NCI-H2227 (cell line): ENCODE measurements at regions not wholly inside any gene's neighbourhood (a gene's known extent, or its start where the extent isn't known, plus 50 kb on each side); places are given as distances from the start of the nearest gene placed in this dataset.

Experiments used
- DNase-seq: peaks from one replicate; lab custom pipeline; 2025; ENCODE audit not compliant: unreplicated experiment; lab: John Stamatoyannopoulos, UW

DNA sequence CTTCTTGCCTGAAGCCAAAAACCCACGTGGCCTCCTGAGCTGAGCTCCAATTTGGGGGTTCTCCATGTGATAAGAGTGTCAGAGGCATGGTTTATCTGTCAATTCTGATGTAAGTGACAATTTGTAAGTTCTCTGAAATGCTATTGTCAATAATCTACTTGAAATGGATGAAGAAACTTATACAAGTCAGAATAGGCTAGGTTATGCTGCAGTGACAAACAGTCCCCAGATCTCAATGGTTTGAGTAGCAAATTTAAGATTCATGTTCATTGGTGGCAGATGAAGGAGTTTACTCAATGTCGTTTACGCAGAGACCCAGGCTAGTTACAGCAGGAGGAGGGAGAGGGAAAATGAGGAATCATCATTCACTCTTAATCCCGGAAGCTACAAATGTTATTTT is 352.4 kb downstream of the KIF16B start:
- no peak for DNase-seq

DNA sequence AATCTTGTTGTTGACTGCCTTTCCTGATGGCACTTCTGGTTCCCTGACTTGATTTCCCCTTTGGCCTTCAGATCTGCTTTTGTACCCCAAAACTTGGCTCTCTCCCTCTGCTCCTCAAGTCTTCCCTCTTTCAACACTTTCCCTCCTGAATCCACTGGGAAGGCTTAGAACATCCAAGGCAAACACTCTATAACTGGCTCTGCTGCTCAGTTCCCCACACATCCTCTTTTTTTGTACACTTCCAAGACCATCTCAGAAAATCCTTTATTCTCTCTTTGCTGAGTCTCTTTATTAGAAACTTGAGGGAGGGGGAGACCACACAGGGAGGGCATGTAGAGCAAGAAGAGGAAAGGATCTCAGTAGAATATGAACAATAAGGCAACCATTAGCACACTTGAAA is 354.1 kb downstream of the KIF16B start:
- DNase-seq = no peak

DNA sequence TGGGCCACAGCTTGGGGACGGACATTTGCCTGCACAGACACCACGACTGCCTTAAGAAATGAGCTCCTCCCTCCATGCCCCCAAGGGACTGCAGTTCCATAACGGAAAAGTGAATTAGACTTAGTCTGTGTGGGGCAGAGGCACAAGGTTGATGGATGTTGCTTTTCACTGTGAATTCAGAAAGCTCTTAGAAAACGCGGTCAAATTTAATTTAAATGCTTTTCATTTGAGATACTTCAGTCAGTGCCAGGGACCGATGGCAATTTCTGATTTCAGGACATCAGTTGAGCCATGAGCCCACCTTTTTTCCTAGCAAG is 356.4 kb downstream of the KIF16B start:
- DNase-seq = no peak

DNA sequence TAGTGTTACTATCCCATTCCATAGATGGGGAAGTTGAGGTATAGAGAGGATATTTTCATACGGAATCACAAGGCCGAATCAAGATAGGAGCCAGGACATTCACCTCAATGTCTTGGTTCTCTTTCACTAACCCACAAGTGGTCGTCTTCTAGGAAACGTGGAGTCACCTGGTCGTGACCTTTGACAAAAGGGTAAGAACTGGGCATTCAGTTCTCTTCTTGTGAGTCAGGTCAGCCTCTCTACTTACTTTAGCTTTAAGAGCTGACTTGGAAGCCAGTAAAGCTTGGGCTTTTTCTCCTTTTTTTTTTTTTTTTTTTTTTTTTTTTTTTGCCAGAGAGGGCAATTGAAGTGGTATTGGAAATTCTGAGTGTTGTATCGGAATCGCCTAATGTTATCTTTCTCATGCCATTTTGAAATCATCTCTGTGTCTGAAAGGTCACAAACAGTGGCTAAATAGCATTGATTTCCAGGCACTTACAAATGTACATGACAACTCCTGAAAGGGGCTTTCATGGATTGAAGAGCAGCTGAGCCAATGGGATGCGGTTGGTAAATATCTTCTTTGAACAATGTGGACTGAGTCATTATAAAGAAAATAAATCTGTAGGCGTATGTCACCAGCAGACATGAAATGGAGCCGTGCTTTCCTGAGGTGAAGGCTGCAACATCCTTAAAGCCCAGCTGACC is 356.9 kb downstream of the KIF16B start:
- DNase-seq = peak; percentile 14

DNA sequence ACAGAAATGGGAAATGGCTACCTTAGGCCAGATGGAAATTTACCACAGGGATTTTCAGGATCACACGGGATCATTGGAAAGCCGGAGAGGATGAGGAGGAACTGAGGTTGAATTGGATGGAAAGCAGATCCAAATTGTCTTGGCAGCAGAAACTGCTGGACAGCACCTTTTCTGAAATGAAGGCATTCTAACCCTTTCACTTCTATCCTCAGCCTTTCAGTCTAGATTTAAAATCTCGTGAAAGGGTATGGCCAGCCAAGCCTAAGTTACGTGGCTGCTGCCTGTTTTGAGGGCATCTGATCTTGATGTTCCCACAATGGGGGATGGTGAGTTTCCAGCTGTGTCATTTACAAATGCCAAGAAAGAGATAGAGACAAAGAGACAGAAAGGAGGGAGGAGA is 358.2 kb downstream of the KIF16B start:
- DNase-seq = no peak

DNA sequence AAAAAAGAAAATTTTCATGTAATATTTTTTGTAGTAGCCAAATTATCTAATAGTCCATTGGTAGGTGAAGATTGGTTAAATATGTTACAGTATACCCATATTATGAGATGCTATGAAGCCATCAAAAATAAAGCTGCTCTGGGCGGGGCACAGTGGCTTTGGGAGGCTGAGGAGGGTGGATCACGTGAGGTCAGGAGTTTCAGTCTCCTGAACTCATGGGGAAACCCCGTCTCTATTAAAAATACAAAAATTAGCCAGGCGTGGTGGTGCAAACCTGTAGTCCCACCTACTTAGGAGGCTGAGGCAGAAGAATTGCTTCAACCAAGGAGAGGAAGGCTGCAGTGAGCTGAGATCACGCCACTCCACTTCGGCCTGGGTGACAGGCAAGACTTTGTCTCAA is 360.5 kb downstream of the KIF16B start:
- no peak for DNase-seq

DNA sequence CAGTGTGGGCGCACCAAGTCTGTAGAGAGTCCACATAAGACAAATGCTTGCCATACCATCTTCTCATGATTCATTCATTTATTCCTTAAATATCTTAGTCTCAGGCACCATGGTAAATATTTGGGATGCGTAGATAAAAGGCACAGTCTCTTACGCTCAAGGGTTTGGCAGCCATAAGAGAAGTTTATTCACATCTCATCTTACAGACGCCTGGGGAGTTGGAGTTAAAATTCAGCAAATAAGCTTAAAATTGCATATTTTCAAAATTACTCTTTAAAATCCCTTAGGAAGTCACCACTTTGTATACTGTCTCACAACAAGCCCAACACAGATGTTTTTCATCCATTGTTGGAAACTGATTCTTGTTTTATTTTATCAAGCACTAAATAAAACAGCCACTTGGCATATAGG is 363.3 kb downstream of the KIF16B start:
- DNase-seq = no peak

DNA sequence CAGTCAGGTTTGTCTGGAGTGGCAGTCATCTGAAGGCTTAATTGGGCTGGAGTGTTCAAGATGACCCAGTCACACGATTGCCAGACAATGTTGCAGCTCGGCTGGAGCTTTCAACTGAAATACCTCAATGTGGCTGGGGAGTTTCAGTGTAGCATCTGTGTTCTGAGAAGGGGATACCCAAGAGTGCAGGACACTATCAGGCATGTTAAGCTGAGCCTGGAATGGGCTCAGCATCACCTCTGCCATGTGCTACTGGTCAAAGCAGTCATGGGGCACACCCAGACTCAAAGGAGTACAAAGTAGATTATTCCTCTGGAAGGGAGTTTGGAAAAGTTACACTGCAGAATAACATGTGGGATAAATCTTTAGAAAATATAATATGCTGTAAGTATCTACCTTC is 363.9 kb downstream of the KIF16B start:
- no peak for DNase-seq

DNA sequence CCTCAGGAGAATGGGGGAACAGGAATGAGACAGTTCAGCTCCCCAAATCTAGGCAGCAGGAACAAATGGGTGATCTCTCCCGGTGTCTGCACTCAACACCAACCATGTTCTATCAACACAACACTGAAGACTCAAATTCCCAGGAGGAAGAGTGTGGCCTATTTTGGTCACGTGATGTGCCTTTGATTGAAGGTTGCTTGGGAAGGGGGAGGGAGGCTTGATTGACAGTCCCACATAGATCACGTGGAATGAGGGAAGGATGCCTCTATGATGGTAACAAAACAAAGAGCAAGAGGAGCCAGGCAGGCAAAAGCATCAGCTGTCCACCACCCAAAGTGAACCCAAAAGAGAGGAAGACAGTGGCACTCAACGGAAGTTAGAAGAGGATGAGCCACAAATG is 364.8 kb downstream of the KIF16B start:
- no peak for DNase-seq

DNA sequence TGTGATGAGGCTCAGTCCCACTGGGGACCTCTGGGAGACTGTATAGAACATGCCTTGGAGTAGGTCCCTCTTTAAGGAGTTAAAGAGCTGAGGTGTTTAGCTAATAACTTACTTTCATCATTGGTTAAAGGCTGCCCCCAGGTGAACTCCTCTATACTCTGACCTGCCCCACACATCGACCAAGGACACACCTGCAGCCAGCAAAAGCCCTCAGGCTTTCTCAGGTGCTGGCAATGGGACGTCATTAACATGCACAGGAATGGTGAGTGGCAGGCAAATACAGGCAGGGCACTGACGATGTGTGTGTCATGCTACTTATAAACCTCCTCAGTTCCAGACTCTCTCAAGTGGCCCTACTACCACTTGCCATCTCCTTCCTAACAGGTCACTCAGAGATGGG is 366.4 kb downstream of the KIF16B start:
- DNase-seq = no peak

DNA sequence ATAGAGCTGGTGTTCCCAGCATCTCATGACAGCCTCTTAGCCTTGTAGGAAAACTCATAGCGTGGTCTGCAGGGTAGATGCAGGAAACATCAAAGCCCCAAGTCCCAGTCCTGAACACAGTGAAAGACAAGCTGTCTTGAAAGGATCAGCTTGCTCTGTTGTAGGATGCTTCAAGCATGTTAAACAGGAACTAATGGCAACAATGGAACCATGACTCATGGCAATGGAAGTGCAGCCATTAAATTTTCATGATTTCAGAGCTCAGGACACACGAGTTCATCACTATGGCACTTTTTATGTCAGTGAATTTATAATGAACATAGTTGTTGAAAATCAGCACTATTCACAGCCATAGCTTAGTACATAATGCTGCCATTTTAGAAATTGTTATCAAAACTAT is 367.7 kb downstream of the KIF16B start:
- no peak for DNase-seq

DNA sequence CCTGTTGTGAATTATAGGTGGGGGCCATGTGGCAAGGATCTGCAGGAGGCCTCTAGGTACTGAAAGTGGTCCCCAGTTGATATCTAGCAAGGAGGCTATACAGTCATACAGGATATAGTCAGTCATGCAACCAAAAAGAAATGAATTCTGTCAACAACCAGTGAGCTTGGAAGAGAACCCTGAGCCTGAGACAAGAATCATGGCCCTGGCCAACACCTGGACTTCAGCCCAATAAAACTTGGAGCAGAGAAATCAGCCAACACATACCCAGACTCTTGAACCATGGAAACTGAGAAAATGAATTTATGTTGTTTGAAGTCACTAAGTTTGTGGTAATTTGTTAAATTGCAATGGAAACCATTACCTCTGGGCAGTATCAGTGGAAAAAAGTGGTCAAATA is 370.2 kb downstream of the KIF16B start:
- no peak for DNase-seq

DNA sequence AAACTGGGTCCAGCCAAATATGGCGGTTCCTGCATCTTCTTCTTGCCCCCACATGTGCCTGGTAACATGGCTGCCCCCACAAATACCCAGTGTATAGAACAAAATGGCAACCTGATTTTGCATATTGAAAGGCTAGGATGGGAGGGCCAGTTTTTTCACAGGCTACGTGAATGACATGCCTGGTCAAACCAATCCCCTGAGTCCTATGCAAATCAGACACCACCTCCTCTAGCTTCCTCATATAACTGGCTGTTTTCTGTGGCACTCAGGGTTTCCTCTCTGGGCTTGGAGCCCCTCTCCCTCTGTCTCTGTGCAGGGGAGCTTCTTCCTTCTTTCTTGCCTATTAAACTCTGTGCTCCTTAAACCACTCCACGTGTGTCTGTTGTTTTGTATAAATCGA is 372.1 kb downstream of the KIF16B start:
- no peak for DNase-seq

DNA sequence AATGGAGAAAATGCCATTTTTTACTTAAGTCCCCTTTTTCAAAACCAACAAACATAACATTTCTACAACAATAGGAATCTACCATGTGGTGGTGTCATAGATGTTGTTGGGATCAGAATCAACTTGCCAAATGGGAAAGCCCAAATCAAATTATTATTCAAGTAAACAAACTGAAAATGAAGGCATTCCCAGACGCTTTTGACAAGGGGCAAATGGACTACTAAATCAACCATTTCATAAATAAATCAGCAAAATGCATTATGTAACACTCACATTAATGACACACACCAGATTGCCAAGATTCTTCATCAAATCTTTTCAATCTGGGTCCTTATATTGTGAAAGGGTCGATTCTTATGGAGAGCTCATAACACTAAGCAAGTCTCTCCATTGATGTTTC is 375.6 kb downstream of the KIF16B start:
- DNase-seq = no peak

DNA sequence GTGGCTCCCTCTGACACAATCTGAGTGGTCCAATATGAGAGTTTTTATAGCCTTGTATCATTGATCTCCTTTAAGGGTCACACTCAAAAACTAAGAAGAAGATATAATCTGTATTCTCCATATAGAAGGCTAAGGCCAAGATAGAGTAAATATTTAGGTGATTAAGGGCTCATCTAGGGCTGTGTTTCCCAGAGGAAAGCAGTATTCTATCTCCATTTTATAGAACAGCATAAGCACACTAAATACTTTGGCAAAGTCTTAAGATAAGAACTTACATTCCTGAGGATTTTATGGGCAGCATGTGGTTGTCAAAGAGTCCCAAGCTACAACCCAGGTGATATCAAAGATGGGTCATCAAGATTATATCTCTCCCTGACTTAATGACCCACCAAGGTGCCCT is 377.6 kb downstream of the KIF16B start:
- no peak for DNase-seq

DNA sequence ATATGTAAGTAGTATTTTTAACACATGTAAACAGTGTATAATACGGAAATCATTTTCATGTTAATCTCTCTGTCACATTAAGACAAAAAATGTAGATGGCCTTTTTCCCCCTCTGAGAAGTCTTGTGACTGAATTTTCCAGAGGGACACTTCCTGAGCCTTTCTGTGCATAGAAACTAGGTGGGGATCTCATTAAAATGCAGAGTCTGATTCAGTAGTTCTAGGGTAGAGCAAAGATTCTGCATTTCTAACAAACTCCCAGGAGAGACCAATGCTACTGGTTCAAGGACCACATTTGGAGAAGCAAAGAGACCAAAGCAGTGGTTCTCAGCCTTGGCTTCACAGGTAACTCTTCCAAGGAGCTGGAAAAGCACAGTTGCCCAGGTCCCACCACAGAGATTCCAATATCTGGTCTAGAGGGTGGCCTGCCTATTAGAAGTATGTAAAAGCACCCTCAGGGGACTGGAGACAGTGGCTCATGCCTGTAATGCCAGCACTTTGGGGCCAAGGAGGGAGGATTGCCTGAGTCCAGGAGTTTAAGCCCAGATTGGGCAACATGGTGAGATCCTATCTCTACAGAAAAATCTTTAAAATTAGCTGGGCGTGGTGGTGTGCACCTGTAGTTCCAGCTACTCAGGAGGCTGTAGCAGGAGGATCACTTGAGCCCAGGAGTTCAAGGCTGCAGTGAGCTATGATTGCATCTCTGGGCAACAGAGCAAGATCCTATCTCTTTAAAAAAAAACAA is 378.5 kb downstream of the KIF16B start:
- no peak for DNase-seq

DNA sequence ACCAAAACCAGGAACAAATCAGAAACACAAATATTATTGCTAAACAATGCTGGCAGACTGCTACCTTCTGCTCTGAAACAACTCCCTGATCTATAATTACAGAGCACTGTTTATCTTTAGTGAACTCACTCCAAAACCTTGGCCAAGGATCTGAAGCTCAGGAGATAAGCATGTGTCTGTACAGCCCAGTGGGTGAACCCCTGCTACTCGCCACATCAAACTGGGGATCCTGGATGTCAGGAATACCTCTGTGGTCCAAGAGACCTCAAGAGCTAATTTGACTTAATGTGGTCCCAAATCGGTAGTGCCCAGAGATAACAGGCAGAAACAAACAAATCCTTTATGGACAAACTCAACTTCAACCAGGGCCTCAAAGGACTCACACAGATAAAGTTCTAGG is 381.8 kb downstream of the KIF16B start:
- DNase-seq = no peak

DNA sequence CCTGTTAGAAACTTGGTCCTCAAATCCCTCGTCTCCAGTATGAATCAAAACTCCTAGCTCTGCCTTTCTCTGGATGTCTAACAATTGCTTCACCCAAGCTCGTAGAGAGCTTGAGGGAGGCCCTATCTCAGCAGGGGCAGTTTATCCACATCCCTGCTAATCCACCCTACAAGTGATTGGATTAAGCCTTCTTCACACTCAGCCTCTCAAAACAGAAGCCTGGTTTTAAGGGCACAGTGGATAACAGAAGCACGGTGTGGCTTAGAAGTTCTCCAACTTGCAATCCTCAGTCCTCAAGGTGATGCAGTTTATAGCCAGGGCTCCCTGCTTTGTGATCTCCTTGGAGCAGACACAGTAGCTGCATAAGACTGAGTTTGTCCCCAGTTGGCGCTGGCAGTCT is 383.9 kb downstream of the KIF16B start:
- DNase-seq = no peak

DNA sequence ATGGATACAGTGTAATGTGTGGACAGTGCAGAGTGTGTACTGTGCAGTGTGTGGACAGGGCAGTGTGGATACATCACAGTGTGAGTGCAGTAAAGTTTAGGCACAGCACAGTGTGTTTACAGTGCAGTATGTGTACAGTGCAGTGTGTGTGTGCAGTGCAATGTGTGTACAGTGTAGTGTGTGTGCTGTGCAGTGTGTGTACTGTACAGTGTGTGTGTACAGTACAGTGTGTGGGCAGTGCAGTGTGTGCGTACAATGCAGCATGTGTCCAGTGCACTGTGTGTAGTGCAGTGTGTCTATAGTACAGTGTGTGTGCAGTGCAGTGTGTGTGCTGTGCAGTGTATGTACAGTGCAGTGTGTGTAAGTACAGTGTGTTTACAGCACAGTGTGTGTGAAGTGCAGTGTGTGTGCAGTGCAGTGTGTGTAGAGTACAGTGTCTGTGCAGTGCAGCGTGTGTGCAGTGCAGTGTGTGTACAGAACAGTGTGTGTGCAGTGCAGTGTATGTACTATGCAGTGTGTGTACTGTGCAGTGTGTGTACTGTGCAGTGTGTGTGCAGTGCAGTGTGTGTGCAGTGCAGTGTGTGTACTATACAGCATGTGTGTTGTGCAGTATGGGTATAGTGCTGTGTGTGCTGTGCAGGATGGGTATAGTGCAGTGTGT is 385.2 kb downstream of the KIF16B start:
- DNase-seq = no peak

DNA sequence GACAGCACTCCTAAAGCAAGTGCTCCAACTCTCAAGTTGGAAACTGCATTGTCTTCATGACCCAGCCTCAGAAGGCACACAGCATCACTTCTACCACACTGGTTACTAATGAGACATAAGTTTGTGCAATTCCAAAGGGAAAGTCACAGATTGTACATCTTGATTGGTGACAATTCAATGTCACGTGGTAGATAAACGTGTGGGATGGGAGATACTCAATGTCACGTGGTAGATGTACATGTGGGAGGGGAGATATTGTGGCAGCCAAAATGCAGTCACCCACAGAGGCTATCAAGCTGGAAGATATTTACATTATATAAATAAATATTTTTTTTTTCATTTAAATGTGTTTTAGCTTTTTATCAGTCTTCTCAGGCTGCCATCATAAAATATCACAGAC is 393.3 kb downstream of the KIF16B start:
- DNase-seq = no peak

DNA sequence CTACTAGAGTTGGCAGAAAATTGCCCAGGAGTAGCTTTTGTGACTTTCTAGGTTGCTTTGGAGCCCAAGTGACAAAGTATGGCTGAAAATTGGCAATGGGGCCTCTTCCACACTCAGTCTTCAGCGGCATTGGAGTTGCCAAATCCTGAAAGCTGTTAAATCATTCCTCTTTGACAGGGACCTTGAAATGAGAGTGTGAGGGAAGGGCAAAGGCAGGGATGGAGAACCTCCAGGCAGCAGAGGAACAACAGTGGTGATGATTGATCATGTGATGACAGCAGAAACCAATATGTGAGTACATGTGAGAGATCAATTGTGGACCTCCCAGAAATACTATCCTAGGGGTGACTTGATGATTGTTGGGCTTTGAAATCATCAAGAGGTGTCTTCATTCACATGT is 393.9 kb downstream of the KIF16B start:
- DNase-seq = no peak

DNA sequence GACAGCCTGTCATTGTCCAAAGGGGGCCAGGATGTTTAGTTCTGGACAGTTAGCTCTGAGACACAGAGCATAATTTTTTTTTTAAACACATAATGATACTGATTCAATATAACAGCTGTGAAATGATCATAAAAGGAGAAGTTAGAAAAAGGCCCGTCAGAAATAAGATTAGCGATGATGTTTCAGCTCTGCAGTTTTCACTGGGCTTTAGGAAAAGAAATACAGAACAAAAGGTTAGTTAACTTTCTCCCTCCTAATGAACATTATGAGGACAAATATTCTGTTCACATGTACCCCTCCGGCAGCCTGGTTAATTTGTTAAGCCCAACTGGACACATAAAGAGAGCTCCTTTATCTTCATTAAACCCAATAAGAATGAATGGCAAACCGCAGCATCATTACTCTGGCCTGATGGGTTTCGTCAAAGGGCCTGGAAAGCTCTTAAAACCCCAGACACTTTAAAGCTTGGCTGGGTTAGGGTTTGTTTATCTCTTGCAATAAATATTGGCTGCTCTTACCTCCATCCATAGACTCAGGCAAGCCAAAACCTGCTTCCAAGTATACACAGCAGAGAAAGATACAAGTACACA is 394.6 kb downstream of the KIF16B start:
- DNase-seq = no peak
